CMK (cell line): ENCODE measurements at regions not wholly inside any gene's neighbourhood (a gene's known extent, or its start where the extent isn't known, plus 50 kb on each side); places are given as distances from the start of the nearest gene placed in this dataset.
"Not testable (repeated sequence)": the region's sequence is repeated elsewhere in the genome, so short reads cannot be mapped to it uniquely, and the experiment has no call there.

Experiments
- DNase-seq: peaks from one replicate; pipeline ENCODE4 v3.0.0-alpha.2; 2010; ENCODE audit warnings: low read depth

GRCh38 chr3:139134678-139135372 is 90.1 kb upstream of the PRR23C start:
- no peak for DNase-seq

- no peak for DNase-seq
Measured at GRCh38 chr3:139135657-139136056, 91.0 kb upstream of the PRR23C start.

GRCh38 chr3:139136469-139137202 is 91.9 kb upstream of the PRR23C start:
- no peak for DNase-seq

GRCh38 chr3:139140553-139140952 is 95.9 kb upstream of the PRR23C start:
- DNase-seq: no peak

GRCh38 chr3:139145980-139146379 is 101.3 kb upstream of the PRR23C start:
- DNase-seq: not testable (repeated sequence)

GRCh38 chr3:139151530-139151929 is 106.8 kb upstream of the PRR23C start:
- no peak for DNase-seq

GRCh38 chr3:139153434-139153833 is 108.7 kb upstream of the PRR23C start:
- DNase-seq: not testable (repeated sequence)

GRCh38 chr3:139157161-139157932 is 112.7 kb upstream of the PRR23C start:
- no peak for DNase-seq

- DNase-seq: no peak
Measured at GRCh38 chr3:139159356-139159755, 114.7 kb upstream of the PRR23C start.

- no peak for DNase-seq
Measured at GRCh38 chr3:139173372-139174108, 128.8 kb upstream of the PRR23C start.

GRCh38 chr3:139180489-139180888 is 135.8 kb upstream of the PRR23C start:
- no peak for DNase-seq

GRCh38 chr3:139182143-139182542 is 137.5 kb upstream of the PRR23C start:
- DNase-seq: no peak

- no peak for DNase-seq
Measured at GRCh38 chr3:139182598-139182997, 137.9 kb upstream of the PRR23C start.

- DNase-seq: no peak
Measured at GRCh38 chr3:139185527-139185926, 140.8 kb upstream of the PRR23C start.

- no peak for DNase-seq
Measured at GRCh38 chr3:139187154-139187553, 142.5 kb upstream of the PRR23C start.

GRCh38 chr3:139187648-139188047 is 143.0 kb upstream of the PRR23C start:
- DNase-seq: peak; percentile 65

GRCh38 chr3:139189943-139190342 is 145.3 kb upstream of the PRR23C start:
- no peak for DNase-seq

- not testable (repeated sequence) for DNase-seq
Measured at GRCh38 chr3:139194421-139194820, 149.4 kb upstream of the MRPS22 start.

- DNase-seq: not testable (repeated sequence)
Measured at GRCh38 chr3:139196146-139196545, 147.7 kb upstream of the MRPS22 start.

GRCh38 chr3:139197251-139197650 is 146.6 kb upstream of the MRPS22 start:
- DNase-seq: no peak

GRCh38 chr3:139198186-139198585 is 145.6 kb upstream of the MRPS22 start:
- DNase-seq: no peak

- no peak for DNase-seq
Measured at GRCh38 chr3:139198929-139199328, 144.9 kb upstream of the MRPS22 start.
